BJ (cell line): ENCODE measurements at regions not wholly inside any gene's neighbourhood (a gene's known extent, or its start where the extent isn't known, plus 50 kb on each side); places are given as distances from the start of the nearest gene placed in this dataset.

ENCODE experiments used
- CTCF ChIA-PET: fragments of 350-600 bp; formaldehyde crosslinking; extraction: SDS; loops from one replicate; lab custom pipeline; 2021; ENCODE audit warnings: antibody characterized with exemption, inconsistent platforms; lab: Yijun Ruan, JAX
- POLR2A ChIA-PET: fragments of 300-600 bp; sonication (Branson Sonifier 250); formaldehyde crosslinking; extraction: SDS; loops from one replicate; lab custom pipeline; 2021; ENCODE audit warnings: antibody characterized with exemption; lab: Charles Lee
- DNase-seq: peaks from one replicate; pipeline ENCODE4 v3.0.0-alpha.2; 2011; ENCODE audit warnings: low read depth
- H3K27me3 ChIP-seq: 2 replicates; pipeline ENCODE4 v1.6.0; 2011; ENCODE audit warnings: low read length; ENCODE audit not compliant: control insufficient read depth, insufficient read depth
- H3K36me3 ChIP-seq: 2 replicates; pipeline ENCODE4 v1.5.1; 2011; ENCODE audit warnings: low read length; ENCODE audit not compliant: control insufficient read depth, insufficient read depth
- H3K4me3 ChIP-seq: 2 replicates; pipeline ENCODE4 v1.5.1; 2011; ENCODE audit warnings: low read depth, mild to moderate bottlenecking, control low read depth, low read length
- TF ChIP-seq, protein P1 (sequence below): IDR thresholded peaks from 2 replicates; pipeline ENCODE4 v1.5.1; 2011; ENCODE audit warnings: low read depth, mild to moderate bottlenecking, control low read depth, inconsistent platforms, low read length, moderate library complexity; ENCODE audit not compliant: insufficient read depth

DNA sequence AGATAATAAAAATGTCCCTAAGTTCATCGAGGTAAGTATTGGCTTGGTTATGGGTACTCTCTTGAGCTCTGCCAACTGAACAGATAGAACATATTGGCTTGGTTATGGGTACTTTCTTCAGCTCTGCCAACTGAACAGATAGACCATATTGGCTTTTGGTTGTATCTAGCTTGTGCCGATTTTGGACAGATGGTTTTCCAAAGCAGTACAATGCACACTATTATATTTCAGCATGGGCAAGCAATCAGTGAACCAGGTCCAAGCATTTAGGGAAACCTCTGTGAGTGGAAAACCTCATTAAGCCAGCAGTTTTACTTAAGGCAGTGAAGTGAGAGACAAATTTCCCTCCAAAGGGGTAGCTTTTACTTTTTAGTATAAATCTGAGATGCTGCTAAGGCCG, 1440.5 kb upstream of the SPRY2 start:
- POLR2A ChIA-PET: no interaction called here
- no peaks in the 10 kb centered on the region for H3K27me3 ChIP-seq
- TF ChIP-seq, protein P1, sequence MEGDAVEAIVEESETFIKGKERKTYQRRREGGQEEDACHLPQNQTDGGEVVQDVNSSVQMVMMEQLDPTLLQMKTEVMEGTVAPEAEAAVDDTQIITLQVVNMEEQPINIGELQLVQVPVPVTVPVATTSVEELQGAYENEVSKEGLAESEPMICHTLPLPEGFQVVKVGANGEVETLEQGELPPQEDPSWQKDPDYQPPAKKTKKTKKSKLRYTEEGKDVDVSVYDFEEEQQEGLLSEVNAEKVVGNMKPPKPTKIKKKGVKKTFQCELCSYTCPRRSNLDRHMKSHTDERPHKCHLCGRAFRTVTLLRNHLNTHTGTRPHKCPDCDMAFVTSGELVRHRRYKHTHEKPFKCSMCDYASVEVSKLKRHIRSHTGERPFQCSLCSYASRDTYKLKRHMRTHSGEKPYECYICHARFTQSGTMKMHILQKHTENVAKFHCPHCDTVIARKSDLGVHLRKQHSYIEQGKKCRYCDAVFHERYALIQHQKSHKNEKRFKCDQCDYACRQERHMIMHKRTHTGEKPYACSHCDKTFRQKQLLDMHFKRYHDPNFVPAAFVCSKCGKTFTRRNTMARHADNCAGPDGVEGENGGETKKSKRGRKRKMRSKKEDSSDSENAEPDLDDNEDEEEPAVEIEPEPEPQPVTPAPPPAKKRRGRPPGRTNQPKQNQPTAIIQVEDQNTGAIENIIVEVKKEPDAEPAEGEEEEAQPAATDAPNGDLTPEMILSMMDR: no peak
- H3K4me3 ChIP-seq: no peak overlapping the region
- DNase-seq: no peak
- CTCF ChIA-PET: no interaction called here
- no peaks in the 10 kb centered on the region for H3K36me3 ChIP-seq

DNA sequence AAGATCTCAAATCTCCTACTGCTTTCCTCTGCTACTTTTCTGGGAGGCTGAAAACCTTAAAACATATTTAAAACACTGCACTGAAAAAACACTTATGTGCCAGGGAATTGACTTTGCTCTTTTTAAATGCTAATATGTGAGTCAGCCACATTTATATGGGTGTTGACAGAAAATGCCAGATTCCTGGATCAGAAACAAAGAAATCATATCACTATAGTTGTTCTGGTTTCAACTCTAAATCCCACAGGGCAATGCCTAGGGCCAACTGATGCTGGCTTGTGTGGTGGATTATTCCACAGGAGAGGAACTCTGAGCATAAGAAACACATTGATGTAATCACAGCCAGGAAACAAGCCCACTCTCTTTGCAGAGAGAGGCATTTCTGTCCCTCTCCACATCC, 1439.0 kb upstream of the SPRY2 start:
- Histone ChIP-seq H3K4me3 (no peak overlapping the region), H3K27me3 (no peaks in the 10 kb centered on the region), H3K36me3 (no peaks in the 10 kb centered on the region)
- ChIA-PET POLR2A (no interaction called here), CTCF (no interaction called here)
- TF ChIP-seq, protein P1: no peak
- DNase-seq: no peak

DNA sequence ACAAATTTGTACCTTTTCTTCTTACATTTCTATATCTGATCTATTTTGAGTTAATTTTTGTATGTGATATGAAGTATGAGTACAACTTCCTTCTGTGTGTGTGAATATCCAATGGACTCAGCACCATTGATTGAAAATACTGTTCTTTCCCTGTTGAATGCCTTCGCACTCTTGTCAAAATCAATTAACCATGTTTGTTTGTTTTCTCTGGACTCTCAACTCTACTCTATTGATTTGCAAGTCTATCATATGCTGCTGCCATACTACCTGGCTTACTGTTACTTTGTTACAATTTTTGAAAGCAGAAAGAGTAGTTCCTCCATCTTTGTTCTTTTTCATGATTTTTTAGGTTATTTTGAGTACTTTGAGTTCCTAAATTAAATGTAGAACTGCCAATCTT, 1437.4 kb upstream of the SPRY2 start:
- DNase-seq: no peak
- POLR2A ChIA-PET: no interaction called here
- CTCF ChIA-PET: no interaction called here

DNA sequence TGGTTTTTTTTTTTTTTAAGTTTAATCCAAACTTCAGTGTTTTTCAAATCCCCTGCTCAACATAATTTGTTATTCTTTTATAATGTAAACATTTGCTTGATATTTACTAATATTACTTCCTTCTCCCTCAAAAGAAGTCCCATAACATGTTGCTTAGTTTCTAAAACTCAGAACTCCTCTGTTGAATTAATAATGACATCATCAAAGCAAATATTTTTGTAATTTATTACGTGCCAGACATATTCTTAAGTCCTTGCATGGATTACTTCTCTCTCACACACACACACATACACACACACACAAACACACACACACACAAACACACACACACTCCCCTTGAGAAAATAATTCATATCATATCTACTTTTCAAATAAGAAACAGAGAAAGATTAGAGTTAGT, 1432.3 kb upstream of the SPRY2 start:
- no peak overlapping the region for H3K4me3 ChIP-seq
- no peaks in the 10 kb centered on the region for H3K36me3 ChIP-seq
- DNase-seq: no peak
- CTCF ChIA-PET: no interaction called here
- POLR2A ChIA-PET: no interaction called here
- H3K27me3 ChIP-seq: no peaks in the 10 kb centered on the region
- TF ChIP-seq, protein P1: no peak

More for the DNA sequence above, 1437.4 kb upstream of the SPRY2 start:
- no peak overlapping the region for H3K4me3 ChIP-seq
- H3K27me3 ChIP-seq: no peaks in the 10 kb centered on the region
- no peaks in the 10 kb centered on the region for H3K36me3 ChIP-seq
- TF ChIP-seq, protein P1: no peak

DNA sequence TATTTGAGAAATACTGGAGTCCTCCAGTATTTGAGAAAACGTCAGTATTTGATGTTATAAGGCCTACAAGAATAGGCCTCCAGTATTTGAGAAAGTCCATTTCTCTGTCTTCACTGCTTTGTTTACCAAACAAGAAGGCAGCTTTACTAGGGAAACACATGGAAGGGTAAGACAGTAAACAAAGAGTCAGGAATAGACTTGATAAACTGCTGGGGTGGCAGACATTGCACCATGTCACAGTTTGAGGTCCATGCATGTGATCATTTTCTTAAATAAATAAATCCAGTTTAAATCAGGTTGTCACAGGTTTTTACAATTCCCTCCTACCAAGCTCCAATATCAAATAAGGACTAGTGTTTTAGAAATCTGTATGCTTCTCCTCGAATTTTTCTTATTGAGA, 1431.0 kb upstream of the SPRY2 start:
- POLR2A ChIA-PET: no interaction called here
- TF ChIP-seq, protein P1: no peak
- no peak overlapping the region for H3K4me3 ChIP-seq
- DNase-seq: no peak
- no peaks in the 10 kb centered on the region for H3K36me3 ChIP-seq
- H3K27me3 ChIP-seq: no peaks in the 10 kb centered on the region
- CTCF ChIA-PET: no interaction called here
